Type B pancreatic cell (in vitro differentiated cells): ENCODE measurements at regions not wholly inside any gene's neighbourhood (a gene's known extent, or its start where the extent isn't known, plus 50 kb on each side); places are given as distances from the start of the nearest gene placed in this dataset.

Source experiments
- DNase-seq: peaks from one replicate; pipeline ENCODE4 v3.0.0; 2021; ENCODE audit warnings: mixed read lengths; ENCODE audit not compliant: unreplicated experiment; ENCODE audit errors: extremely low spot score
- H3K27ac Mint-ChIP-seq: 2 replicates; pipeline ENCODE4 v1.8.0; 2021; ENCODE audit warnings: mild to moderate bottlenecking, mixed read lengths
- H3K27me3 Mint-ChIP-seq: 2 replicates; pipeline ENCODE4 v1.8.0; 2021; ENCODE audit warnings: mixed read lengths
- H3K36me3 Mint-ChIP-seq: 2 replicates; pipeline ENCODE4 v1.8.0; 2021; ENCODE audit warnings: mixed read lengths
- H3K4me1 Mint-ChIP-seq: one replicate; pipeline ENCODE4 v1.8.0; 2021; ENCODE audit warnings: mixed read lengths; ENCODE audit not compliant: unreplicated experiment
- H3K4me3 Mint-ChIP-seq: 2 replicates; pipeline ENCODE4 v1.8.0; 2021; ENCODE audit warnings: mild to moderate bottlenecking, mixed read lengths
- H3K9me3 Mint-ChIP-seq: 2 replicates; pipeline ENCODE4 v1.8.0; 2021; ENCODE audit warnings: mixed read lengths
- TF ChIP-seq, protein P1 (sequence below): fragments of 200-600 bp; sonication (generic); conservative IDR thresholded peaks from 2 replicates; pipeline ENCODE4 v1.5.0; 2021; ENCODE audit warnings: antibody characterized with exemption, mild to moderate bottlenecking

DNA sequence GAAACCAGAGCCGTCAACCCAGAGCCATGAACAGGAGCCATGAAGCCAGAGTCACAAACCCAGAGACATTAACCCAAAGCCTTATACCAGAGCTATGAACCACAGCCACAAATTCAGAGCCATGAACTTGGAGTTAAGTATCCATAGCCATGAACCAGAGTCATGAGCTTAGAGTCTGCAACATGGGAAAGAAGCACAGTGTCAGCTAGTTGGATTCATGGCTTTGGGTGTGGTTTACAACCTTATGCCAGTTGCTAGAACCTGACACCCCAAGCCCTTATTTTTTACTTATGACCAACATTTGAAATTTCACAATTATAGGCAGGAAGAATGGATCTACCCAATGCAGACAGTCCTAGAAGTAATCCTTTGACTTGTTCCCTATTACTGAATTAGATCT is 128.9 kb upstream of the FAM78B start:
- H3K9me3 Mint-ChIP-seq, result no peaks in the 10 kb centered on the region
- H3K4me3 Mint-ChIP-seq, result no peak overlapping the region
- TF ChIP-seq, protein P1, sequence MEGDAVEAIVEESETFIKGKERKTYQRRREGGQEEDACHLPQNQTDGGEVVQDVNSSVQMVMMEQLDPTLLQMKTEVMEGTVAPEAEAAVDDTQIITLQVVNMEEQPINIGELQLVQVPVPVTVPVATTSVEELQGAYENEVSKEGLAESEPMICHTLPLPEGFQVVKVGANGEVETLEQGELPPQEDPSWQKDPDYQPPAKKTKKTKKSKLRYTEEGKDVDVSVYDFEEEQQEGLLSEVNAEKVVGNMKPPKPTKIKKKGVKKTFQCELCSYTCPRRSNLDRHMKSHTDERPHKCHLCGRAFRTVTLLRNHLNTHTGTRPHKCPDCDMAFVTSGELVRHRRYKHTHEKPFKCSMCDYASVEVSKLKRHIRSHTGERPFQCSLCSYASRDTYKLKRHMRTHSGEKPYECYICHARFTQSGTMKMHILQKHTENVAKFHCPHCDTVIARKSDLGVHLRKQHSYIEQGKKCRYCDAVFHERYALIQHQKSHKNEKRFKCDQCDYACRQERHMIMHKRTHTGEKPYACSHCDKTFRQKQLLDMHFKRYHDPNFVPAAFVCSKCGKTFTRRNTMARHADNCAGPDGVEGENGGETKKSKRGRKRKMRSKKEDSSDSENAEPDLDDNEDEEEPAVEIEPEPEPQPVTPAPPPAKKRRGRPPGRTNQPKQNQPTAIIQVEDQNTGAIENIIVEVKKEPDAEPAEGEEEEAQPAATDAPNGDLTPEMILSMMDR, result no peak
- no peaks in the 10 kb centered on the region for H3K27me3 Mint-ChIP-seq
- no peak overlapping the region for H3K27ac Mint-ChIP-seq
- DNase-seq, result no peak
- H3K36me3 Mint-ChIP-seq, result no peaks in the 10 kb centered on the region
- no peaks in the 10 kb centered on the region for H3K4me1 Mint-ChIP-seq

DNA sequence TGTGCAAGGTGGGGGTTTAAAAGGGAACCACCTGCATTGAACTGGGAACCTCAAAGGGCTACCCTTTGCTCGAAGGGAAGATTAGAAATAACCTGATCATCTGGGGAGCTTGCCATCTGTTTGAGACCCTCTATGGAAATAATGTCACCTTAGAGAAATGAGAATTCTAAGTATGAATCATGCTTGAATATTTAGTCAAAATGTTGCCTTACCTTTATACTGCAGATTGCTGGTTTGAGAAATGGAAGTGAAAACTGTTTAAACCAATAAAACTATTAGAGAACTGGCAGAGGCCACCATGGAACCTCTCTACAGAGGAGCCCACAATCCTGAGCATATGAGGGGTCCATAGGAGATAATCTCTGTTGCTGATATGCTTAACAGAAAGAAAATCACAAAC is 131.2 kb upstream of the FAM78B start:
- DNase-seq, result no peak
- H3K4me3 Mint-ChIP-seq, result no peak overlapping the region
- no peaks in the 10 kb centered on the region for H3K9me3 Mint-ChIP-seq
- H3K36me3 Mint-ChIP-seq, result no peaks in the 10 kb centered on the region
- no peak overlapping the region for H3K27ac Mint-ChIP-seq
- peaks cover 3% of the 10 kb centered on the region for H3K4me1 Mint-ChIP-seq
- TF ChIP-seq, protein P1, result no peak
- H3K27me3 Mint-ChIP-seq, result no peaks in the 10 kb centered on the region

DNA sequence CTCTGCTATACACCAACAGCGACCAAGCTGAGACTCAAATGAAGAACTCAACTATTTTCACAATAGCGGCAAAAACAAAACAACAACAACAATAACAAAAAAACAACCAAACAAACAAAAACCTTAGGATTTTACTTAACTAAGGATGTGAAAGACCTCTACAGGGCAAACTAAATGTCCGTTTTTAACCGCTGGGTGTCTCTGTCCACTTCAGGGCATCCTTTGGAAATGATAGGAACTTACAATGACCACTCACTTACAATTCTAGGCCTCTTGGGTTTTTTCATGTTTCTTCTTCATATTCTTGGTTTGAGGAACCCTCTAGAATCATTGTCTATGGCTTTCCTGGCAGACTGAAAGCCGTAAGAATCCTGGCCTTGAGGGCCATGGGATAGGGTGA is 134.0 kb upstream of the FAM78B start:
- Mint-ChIP-seq H3K27ac (no peak overlapping the region), H3K36me3 (no peaks in the 10 kb centered on the region), H3K4me3 (no peak overlapping the region), H3K4me1 (peaks cover 3% of the 10 kb centered on the region), H3K9me3 (no peaks in the 10 kb centered on the region), H3K27me3 (no peaks in the 10 kb centered on the region)
- TF ChIP-seq, protein P1, result no peak
- DNase-seq, result no peak

DNA sequence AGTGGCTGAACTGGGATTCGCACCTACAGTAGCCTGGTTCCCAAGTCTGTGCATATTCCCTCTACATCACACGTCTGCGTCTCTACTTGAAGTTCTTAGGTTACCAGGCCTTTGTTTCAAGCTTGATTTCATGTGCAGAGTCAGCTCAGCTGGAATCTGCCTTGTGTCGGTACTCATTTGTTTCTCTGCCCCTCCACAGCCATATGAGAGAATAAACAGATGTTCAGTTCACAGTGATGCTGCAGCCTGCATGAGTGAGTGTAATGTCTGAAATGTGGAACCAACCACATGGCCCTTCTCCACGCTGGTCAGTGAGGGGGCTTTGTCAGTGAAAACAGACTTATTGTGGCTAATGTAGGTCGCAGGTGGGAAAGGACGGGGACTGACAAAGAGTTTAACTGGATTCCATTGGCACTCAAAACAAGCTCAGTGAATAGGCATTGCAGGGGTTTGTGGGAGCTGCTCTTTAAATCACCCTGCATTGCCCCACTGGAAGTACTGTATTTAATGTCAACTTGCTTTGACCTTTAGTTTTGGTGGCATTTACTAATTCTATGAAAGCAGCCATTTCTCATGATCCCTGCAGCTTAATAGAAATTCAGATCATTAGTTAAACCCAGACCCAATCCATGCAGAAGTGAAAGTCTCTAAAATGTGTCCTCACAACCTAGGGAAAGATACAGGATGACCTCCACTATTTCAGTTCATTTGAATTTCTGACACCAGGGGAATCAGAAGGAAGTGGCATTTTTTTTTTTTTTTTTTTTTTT is 136.4 kb upstream of the FAM78B start:
- Mint-ChIP-seq H3K4me3 (no peak overlapping the region), H3K9me3 (no peaks in the 10 kb centered on the region), H3K27ac (no peak overlapping the region), H3K36me3 (no peaks in the 10 kb centered on the region), H3K4me1 (peaks cover 12% of the 10 kb centered on the region), H3K27me3 (peaks cover 5% of the 10 kb centered on the region)
- TF ChIP-seq, protein P1, result no peak
- no peak for DNase-seq

DNA sequence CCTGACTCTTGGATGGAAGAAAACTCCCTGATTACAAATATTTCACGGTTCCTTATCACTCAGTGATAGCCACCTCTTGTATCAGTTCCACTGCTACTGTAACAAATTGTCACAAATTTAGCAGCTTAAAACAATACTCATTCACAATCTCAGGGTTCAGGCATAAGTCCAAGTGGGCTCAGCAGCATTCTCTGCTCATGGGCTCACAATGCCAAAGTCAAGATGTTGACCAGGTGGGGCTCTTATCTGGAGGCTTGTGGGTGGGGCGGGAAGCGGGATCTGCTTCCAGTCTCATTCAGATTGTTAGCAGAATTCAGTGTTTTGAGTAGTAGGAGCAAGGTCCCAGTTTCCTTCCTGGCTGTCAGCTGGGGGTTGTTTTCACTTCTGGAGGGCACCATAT is 137.3 kb upstream of the FAM78B start:
- no peak overlapping the region for H3K27ac Mint-ChIP-seq
- DNase-seq, result no peak
- peaks cover 5% of the 10 kb centered on the region for H3K27me3 Mint-ChIP-seq
- H3K4me3 Mint-ChIP-seq, result no peak overlapping the region
- H3K4me1 Mint-ChIP-seq, result peaks cover 12% of the 10 kb centered on the region
- no peaks in the 10 kb centered on the region for H3K9me3 Mint-ChIP-seq
- H3K36me3 Mint-ChIP-seq, result no peaks in the 10 kb centered on the region
- TF ChIP-seq, protein P1, result no peak
